Chondrocyte (in vitro differentiated cells): ENCODE measurements at regions not wholly inside any gene's neighbourhood (a gene's known extent, or its start where the extent isn't known, plus 50 kb on each side); places are given as distances from the start of the nearest gene placed in this dataset.

Experiments
- DNase-seq: peaks from one replicate; pipeline ENCODE4 v3.0.0; 2021; ENCODE audit warnings: mixed read lengths, low spot score
- H3K27ac Mint-ChIP-seq: one replicate; pipeline ENCODE4 v1.8.0; 2021; ENCODE audit warnings: mild to moderate bottlenecking, moderate library complexity, mixed read lengths; ENCODE audit not compliant: unreplicated experiment
- H3K27me3 Mint-ChIP-seq: 2 replicates; pipeline ENCODE4 v1.8.0; 2021; ENCODE audit warnings: low read depth, mixed read lengths
- H3K36me3 Mint-ChIP-seq: 2 replicates; pipeline ENCODE4 v1.8.0; 2021; ENCODE audit warnings: low read depth, mixed read lengths
- H3K4me1 Mint-ChIP-seq: 2 replicates; pipeline ENCODE4 v1.8.0; 2021; ENCODE audit warnings: low read depth, mild to moderate bottlenecking, mixed read lengths
- H3K4me3 Mint-ChIP-seq: one replicate; pipeline ENCODE4 v1.8.0; 2021; ENCODE audit warnings: mild to moderate bottlenecking, moderate library complexity, mixed read lengths; ENCODE audit not compliant: unreplicated experiment
- H3K9me3 Mint-ChIP-seq: 2 replicates; pipeline ENCODE4 v1.8.0; 2021; ENCODE audit warnings: low read depth, mixed read lengths
- CTCF ChIP-seq: fragments of 200-600 bp; sonication (generic); IDR thresholded peaks from 2 replicates; pipeline ENCODE4 v1.5.0; 2021; ENCODE audit warnings: antibody characterized with exemption, mild to moderate bottlenecking, moderate library complexity

- H3K4me1 Mint-ChIP-seq: no peaks in the 10 kb centered on the region
- H3K36me3 Mint-ChIP-seq: no peaks in the 10 kb centered on the region
- H3K9me3 Mint-ChIP-seq: peaks cover 32% of the 10 kb centered on the region
- H3K27ac Mint-ChIP-seq: no peak overlapping the region
- no peak for DNase-seq
- no peaks in the 10 kb centered on the region for H3K27me3 Mint-ChIP-seq
- no peak overlapping the region for H3K4me3 Mint-ChIP-seq
- no peak for TF ChIP-seq CTCF
Observed at GRCh38 chr15:25188051-25188450, 233.3 kb downstream of the SNRPN start.

GRCh38 chr15:25188551-25189101 lies 233.8 kb downstream of the SNRPN start:
- Mint-ChIP-seq H3K4me3 (no peak overlapping the region), H3K27ac (no peak overlapping the region), H3K36me3 (no peaks in the 10 kb centered on the region), H3K27me3 (no peaks in the 10 kb centered on the region), H3K9me3 (peaks cover 32% of the 10 kb centered on the region), H3K4me1 (no peaks in the 10 kb centered on the region)
- TF ChIP-seq CTCF: no peak
- DNase-seq: peak; percentile 84

- Mint-ChIP-seq H3K4me1 (no peaks in the 10 kb centered on the region), H3K4me3 (no peak overlapping the region), H3K27ac (no peak overlapping the region), H3K27me3 (no peaks in the 10 kb centered on the region), H3K36me3 (no peaks in the 10 kb centered on the region), H3K9me3 (peaks cover 33% of the 10 kb centered on the region)
- no peak for TF ChIP-seq CTCF
- no peak for DNase-seq
Observed at GRCh38 chr15:25189551-25189950, 234.8 kb downstream of the SNRPN start.

- Mint-ChIP-seq H3K9me3 (peaks cover 29% of the 10 kb centered on the region), H3K36me3 (no peaks in the 10 kb centered on the region), H3K27me3 (no peaks in the 10 kb centered on the region), H3K27ac (no peak overlapping the region), H3K4me1 (no peaks in the 10 kb centered on the region), H3K4me3 (no peak overlapping the region)
- DNase-seq: no peak
- TF ChIP-seq CTCF: no peak
Observed at GRCh38 chr15:25192651-25193050, 237.9 kb downstream of the SNRPN start.

GRCh38 chr15:25207369-25207768 lies 231.5 kb downstream of the UBE3A start:
- Mint-ChIP-seq H3K4me3 (no peak overlapping the region), H3K27ac (no peak overlapping the region), H3K4me1 (no peaks in the 10 kb centered on the region), H3K9me3 (peaks cover 27% of the 10 kb centered on the region), H3K27me3 (no peaks in the 10 kb centered on the region), H3K36me3 (no peaks in the 10 kb centered on the region)
- no peak for TF ChIP-seq CTCF
- no peak for DNase-seq
